ENCODE measurements at regions not wholly inside any gene's neighbourhood (a gene's known extent, or its start where the extent isn't known, plus 50 kb on each side); places are given as distances from the start of the nearest gene placed in this dataset.

- TF ChIP-seq TCF12 (IDR thresholded peaks at IDR 0.05; ENCODE audit: low read depth), result no peak
- TF ChIP-seq REST (IDR thresholded peaks at IDR 0.05; ENCODE audit: low read depth), result no peak
- TF ChIP-seq EP300 (IDR thresholded peaks at IDR 0.05; ENCODE audit: borderline replicate concordance), result no peak
- no peak for TF ChIP-seq CEBPB (IDR thresholded peaks at IDR 0.05)
- no peak for TF ChIP-seq YY1 (IDR thresholded peaks at IDR 0.05; ENCODE audit: low read depth)
- no peak for TF ChIP-seq EGR1 (IDR thresholded peaks at IDR 0.05)
- TF ChIP-seq FOXM1 (IDR thresholded peaks at IDR 0.05; ENCODE audit: borderline replicate concordance, low read depth), result no peak
Observed at GRCh38 chrX:98514032-98514431, 1630.3 kb downstream of the RPA4 start.

Data from Ishikawa (cell line).